ENCODE measurements at regions not wholly inside any gene's neighbourhood (a gene's known extent, or its start where the extent isn't known, plus 50 kb on each side); places are given as distances from the start of the nearest gene placed in this dataset.

- no peak for TF ChIP-seq POLR2A (IDR thresholded peaks at IDR 0.05; ENCODE audit: low read depth, low read length)
- TF ChIP-seq BACH1 (IDR thresholded peaks at IDR 0.05; ENCODE audit: borderline replicate concordance), result no peak
- TF ChIP-seq POLR2AphosphoS5 (IDR thresholded peaks at IDR 0.05; ENCODE audit: low read length), result no peak
- TF ChIP-seq FOXM1 (IDR thresholded peaks at IDR 0.05; ENCODE audit: low read depth, low read length), result no peak
- TF ChIP-seq TCF7 (IDR thresholded peaks at IDR 0.05; ENCODE audit: borderline replicate concordance), result no peak
- no peak for TF ChIP-seq ZBTB4 (CRISPR knock-in tag; IDR thresholded peaks at IDR 0.05)
- no peak for TF ChIP-seq CTCF (IDR thresholded peaks at IDR 0.05 in 2 of 3, conservative IDR thresholded peaks at IDR 0.05 in 1 of 3; ENCODE audit: control insufficient read depth in 2 of 3, extremely low read depth in 1 of 3, insufficient read depth in 1 of 3, low read depth in 3 of 3, low read length in 3 of 3)
- no peak for TF ChIP-seq HDAC2 (IDR thresholded peaks at IDR 0.05)
- TF ChIP-seq HDGF (IDR thresholded peaks at IDR 0.05), result no peak
- no peak for TF ChIP-seq REST (IDR thresholded peaks at IDR 0.05; ENCODE audit: low read depth, low read length)
Measured at GRCh38 chr4:19285146-19285545, 966.6 kb upstream of the SLIT2 start.

All from GM12878 (cell line).